ENCODE measurements at regions not wholly inside any gene's neighbourhood (a gene's known extent, or its start where the extent isn't known, plus 50 kb on each side); places are given as distances from the start of the nearest gene placed in this dataset.

DNA sequence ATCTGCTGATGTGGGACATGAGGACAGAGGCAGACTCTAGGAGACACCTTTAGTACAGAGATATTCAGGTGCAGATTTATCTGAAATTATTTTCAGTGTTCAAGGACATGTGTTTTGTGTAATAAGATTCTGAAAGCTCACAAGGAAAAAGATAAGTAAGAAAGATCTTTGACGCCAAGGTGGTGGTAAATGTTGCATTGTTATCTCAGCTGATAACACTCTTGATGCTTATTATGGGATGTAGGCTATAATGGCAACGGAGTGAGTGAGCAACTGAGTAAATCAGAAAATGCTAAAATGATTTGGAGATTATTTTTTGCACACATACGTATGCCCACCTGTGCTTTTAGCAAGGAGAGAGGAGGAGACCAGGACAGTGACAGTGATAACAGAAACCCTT lies 510.9 kb downstream of the KLF12 start:
- no peak for DNase-seq (ENCODE audit: low spot score)

DNA sequence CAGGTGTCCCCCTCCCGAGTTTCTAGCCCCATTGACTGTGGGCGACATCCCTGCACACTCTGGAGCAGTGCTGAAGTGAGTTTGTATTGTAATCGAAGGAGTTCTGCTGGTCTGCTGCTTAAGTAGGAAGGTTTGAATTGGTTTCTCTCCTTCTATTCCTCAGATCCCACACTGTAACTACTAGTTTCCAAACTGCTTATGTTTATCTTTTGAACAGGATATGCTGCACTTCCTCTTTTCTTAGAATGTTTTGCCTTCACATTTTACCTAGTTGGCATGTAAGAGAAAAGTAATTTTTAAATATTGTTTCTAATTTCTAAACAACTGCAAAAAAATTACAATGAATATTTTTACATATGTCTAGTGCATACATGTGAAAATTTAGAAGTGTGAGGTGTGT lies 511.8 kb downstream of the KLF12 start:
- DNase-seq (ENCODE audit: low spot score) = no peak

DNA sequence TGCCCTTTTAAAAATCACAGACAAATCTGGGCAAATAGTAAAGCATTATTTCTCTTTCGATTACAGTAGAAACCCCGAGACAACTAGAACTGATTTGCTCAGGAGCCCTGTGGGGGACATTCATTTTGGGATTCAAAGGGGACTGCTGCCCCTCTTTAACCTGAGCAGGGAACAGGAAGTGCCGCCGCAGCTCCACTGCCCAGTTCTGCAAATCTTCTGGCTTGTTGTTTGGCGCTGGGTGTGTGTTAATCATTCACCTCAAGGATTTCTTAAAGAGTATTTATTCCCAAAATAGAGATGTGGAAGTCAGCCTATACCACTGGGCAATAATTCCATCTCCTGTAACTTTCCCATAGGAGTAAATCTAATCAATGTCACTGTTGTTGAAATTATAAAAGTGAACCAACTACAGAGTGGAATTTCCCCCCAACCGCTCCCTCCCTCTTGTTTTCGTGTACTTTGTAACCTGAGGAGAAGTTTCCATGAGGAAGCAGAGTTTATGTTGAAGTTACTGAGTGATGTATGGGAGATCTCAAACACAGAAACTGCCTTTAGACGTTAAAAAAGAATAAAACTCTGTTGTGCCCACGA lies 515.8 kb downstream of the KLF12 start:
- no peak for DNase-seq (ENCODE audit: low spot score)

DNA sequence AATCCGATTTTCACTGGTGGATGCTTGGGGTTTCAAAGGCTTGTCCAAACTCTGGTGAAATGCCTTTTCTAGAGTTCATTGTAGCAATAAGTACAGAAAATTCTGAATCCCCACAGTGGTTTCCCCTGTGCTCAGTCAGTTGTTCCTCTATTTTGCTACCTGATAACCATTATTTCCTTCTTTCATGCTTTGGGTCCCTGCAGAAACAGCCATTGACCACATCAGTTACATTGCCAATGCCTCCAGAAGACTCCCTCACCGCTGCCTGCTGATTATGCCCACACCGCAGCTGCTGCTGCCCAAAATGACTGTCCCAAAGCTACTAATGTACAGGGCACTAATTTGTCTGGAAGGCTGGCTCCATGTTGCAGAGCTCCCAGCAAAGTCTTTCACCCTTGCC lies 517.3 kb downstream of the KLF12 start:
- DNase-seq (ENCODE audit: low spot score) = no peak

DNA sequence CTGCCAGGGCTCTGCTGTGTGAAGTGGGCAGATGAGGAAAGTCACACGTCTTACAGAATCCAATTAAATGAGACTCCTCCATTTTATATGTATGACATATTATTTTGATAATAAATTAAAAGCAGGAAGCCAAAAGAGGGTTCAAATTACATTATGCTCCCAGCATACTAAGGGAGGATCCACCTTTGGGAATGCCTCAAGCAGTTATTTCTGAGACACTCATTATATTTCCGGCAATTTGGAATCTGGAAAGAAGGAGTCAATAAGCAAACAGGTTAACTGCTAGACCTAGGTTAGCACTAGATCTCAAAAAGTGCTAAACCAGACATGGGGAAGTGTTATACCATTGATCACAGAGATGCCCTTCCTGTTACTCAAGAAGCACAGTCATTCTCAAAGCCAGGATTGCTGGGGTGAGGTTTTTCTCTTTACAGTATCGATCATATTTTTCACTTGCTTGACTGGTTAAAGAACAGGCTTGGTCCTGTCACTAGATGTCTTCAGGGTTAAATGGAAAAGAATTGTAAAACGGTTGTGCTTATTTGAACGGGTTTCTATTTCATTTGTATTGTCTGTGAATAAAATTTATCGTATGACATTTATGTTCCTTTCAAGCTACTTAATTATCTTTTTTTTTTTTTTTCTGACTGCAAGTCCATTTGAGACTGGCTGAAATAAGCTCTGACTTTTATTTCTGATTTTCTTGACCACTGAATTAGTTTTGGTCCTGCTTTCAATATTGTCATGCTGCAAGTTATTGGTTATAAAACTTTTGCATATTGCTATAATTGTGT lies 523.2 kb downstream of the KLF12 start:
- DNase-seq (ENCODE audit: low spot score) = no peak

DNA sequence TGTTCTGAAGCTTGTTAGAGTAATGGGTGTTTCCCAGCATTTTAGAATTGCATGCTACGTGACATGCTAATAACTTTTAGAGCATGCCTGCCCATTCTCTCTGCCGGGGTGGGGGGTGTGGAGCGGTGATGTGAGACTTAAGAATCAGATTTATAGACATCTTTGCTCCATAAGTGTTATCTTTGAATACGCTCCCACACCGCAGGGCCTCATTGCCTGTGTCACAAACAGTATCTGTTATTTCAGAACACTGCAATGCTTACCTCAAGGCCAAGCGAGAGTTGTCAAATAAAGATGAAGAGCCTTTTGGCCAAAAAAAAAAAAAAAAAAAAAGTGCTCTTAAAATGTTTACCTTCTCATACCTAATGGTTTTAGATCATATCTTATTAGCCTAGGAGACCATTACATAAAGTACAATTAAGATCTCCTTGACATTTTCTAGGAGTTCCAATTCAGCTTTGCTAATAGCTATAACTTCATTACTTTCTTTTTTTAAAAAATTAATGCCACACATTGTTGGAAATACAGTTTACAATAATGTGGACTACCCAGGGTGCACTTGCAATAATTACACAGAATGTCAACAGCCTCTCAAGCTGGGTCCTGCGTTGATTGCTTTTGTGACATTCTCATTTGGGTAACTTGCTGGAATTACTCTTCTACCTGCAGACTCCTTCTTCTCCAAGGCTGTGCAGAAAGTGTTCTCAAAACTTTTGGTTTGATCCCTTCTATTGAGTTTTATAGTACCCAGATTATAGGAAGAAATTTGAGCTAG lies 525.3 kb downstream of the KLF12 start:
- DNase-seq (ENCODE audit: low spot score) = no peak

DNA sequence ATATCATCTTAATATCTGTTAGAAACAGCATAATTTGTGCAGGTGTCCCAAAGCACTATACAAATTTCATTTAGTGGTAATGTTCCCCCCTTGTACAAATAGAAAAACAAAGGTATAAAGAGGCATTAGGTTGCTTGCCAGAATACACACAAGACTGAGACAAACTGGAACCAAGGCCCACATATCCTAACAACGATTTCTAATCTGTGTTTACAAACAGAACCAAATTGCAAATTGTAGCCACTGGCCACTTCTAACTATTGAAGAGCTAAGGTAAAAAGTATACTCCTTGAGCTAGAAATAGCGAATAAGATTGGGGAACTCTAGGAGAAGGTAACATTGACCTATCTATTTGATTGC lies 526.1 kb downstream of the KLF12 start:
- no peak for DNase-seq (ENCODE audit: low spot score)

DNA sequence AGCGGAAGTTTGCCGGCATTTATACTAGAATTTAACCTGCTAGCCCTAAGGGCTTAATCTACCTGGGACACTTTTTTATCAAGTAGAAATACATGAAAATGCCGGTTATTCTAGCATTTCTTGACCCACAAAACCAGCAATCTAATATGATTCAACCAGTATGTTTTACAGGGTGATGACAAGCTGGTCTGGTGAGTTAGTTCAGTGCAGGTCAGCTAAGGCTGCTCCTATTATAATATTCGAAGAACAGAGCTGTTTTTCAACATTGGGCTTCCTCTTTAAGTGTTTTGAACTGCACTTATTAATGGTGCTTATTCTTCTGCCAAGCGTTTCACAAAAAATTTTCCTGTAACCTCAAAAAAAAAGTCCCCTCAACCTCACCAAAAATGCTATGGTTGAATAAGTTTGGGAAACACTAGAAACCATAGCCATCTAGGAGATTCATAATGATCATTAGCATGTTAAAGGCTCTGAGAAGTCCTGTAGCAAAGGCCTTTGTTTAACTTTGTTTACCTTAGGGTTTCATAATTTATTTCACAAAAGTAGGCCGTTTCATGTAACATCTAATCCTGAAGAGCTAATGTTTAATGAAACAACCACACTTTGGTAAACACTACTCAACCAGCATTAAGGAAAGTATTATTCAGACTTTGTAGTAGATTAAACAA lies 526.6 kb downstream of the KLF12 start:
- no peak for DNase-seq (ENCODE audit: low spot score)

DNA sequence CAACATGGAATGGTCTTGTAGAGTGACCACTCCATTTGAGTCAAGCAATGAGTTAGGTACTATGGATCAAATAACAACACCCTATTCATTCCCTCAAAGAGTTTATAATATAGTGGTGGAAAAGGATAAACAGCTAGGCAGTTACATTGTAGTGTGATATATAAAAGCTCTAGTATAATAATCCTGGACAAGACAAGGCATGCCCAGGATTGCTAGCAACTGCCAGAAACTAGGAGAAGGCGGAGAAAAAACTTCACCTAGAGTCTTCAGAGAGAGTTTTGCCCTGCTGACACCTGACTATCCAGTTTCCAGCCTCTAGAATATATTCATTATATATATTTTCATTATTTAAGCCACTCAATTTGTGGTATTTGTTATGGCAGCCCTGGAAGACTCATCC lies 530.6 kb downstream of the KLF12 start:
- no peak for DNase-seq (ENCODE audit: low spot score)

DNA sequence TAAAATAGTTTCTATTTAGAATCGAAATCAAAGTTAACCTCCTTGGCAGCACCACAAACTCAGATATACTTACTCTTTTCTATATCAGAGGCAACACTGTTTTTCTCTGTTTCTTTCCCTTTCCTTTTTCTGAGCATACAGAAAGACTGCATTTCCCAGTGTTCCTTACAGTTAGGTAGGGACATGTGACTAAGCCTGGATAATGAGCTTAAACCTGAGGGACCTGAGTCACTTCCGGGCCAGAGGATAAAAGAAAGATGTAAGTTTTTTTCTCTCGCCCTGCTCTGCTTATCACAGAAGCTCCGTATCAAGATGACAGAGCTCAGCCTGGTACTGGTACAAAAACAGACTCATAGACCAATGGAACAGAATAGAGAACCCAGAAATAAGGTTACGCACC lies 531.9 kb downstream of the KLF12 start:
- no peak for DNase-seq (ENCODE audit: low spot score)

DNA sequence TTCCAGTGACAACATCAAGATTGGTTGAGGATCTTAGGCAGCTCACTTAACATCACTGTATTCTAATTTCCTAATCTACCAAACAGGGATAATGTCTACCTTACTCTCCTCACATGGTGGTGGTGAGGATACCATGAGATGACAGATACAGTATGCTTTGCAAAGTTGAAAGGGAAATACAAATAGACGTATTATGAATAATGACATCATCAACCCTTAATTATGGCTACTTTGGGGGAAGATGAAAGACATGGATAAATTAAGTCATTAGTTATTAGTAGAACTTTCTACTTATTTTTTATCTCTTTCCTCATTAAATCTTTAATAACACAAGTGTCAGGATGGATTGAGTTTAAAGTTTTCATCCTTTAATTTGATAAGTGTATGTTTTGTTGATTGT lies 532.5 kb downstream of the KLF12 start:
- DNase-seq (ENCODE audit: low spot score) = no peak

DNA sequence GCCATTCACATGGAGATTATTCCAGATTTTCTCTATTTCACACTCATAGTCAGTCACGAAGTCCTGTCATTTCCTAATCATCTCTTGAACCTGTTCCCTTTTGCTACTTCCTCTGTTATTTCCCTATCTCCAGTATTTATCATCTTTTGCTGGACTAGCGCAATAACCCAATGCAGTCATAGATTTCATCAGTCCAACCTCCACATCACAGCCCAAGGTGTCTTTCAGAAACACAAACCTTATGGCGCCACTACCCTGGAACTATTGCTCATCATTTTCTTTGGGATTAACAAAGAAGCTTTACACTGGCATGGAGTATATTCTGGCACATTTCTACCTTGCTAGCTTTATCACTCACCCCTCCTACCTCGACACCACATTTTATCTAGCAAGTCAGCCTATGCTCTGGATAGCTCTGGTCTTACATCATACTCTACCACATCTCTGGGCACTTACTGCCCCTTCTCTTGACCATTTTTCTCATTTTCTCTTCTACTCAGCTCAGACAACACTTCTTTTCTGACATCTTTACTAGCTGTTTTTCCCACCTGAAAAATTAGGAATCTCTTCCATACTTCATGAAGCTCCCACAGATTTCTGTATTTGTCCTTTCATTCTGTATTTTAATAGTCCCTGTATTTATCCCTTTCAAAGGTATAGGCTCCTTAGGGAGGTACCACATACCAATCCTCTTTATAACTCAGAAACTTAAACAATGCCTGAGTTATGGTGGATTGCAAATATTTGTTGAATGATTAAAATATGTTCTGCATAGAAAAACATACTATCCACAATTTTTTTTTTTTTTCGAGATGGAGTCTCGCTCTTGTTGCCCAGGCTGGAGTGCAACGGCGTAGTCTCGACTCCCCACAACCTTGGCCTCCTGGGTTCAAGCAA lies 534.7 kb downstream of the KLF12 start:
- no peak for DNase-seq (ENCODE audit: low spot score)

DNA sequence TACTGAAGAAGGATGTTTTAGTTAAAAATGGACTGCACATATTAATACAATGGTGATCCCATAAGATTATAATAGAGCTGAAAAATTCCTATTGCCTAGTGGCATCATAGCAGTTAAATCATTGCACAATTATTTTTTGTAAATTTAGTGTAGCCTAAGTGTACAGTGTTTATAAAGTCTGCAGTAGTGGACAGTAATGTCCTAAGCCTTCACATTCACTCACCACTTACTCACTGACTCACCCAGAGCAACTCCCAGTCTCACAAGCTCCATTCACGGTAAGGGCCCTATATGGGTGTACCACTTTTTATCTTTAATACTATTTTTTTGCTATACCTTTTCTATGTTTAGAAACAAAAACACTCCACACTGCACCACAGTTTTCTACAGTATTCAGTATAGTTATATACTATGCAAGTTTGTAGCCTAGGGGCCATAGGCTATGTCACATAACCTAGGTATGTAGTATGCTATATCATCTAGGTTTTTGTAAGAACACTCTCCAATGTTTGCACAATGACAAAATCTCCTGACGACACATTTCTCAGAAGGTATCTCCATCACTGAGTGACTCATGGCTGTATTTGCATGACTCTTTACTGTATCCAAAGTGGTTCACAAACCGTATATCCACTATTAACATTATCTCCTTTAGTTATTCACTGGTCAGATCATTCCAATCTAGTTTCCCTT lies 536.0 kb downstream of the KLF12 start:
- no peak for DNase-seq (ENCODE audit: low spot score)

DNA sequence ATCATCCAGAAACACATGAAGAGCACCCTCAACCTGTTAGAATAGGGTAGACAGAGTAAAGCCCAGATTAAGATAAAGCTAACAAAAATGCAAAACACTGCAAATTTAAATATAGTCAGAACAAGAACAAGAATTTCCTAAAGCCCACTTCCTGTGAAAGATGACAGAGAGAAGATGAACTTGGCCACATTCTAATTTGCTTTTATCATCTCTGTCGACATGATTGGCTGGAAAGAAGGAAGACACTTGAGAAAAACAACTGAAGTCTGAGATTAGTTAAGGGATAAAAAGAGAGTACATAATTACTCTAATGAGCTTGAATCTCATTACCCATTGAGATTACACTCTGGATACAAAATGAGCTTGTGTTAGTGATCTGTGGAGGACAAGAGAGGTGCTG lies 537.6 kb downstream of the KLF5 start:
- no peak for DNase-seq (ENCODE audit: low spot score)

DNA sequence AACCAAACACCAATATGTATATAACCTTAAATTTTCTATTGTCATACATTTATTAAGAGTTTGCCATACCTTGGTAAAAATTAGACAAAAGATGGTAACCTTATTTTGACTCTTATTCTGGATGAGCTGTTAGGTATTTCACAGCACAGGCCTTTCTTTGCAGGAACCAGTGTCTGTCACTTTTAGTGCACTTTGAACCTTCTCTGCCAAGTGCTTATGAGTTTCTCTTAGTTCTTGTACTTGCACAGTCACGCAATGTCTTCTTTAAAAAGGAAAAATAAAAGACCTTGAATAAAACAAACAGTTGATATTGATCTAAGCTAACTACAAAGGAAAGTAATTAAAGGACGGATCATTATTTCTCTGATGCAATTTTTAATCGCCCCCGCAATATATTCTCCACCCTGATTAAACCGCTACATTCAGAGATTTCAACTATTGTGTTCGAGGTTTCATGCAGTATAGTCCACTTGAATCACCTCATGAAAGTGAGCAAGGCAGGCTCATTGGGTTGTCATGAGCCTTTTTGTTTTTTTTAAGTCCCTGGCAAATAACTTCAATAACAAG lies 534.5 kb downstream of the KLF5 start:
- DNase-seq (ENCODE audit: low spot score) = no peak

DNA sequence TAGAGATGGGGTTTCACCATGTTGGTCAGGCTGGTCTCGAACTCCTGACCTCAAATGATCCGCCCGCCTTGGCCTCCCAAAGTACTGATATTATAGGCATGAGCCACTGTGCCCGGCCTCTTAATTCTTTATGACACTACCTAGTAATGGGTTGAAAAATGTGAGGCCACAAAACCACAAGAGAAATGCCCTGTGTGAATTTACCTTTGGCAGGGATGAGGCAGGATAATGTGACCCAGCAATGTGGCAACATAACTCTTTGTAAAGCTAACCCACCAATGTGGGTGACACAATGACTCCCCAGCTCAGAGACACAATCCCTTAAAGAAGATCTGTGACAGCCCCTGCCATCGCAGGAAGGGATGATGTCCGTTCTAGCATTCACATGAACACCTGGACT lies 533.1 kb downstream of the KLF5 start:
- DNase-seq (ENCODE audit: low spot score) = no peak

DNA sequence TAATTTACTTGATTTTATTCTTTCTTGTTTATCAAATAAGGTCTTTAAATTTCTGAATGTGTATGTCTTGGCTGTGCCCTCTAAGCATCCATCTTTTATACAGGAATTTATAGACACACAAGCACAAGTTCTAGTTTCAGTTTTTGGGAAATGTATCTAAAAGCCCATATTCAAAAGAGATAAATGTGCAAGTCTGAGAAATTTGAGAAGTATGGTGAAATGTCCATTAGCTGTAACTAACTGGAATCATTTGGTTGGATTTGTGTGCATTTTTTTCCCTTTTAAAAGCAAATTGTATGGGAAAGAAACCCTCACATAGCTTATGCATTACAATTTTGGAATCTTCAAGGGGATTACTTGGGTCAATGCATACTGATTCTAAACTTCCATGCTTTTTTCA lies 532.0 kb downstream of the KLF5 start:
- no peak for DNase-seq (ENCODE audit: low spot score)

DNA sequence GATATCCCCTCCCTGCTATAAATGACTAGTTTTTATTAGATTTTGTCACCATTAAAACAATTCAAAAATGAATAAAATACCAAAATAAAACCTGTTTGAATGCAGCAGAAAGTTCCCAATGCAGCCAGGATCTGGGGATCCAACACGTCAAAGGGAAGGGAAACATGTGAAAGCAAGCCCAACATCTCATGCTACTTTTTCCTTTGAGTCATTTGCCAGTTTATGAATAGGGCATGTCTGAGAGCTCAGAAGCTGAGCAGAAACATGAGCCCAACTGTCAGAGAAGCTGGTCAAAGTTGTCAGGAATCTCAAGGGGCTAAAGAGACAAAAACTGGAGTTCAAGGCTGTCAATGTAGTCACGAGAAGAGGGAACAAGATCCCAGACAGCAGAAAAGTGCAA lies 526.4 kb downstream of the KLF5 start:
- no peak for DNase-seq (ENCODE audit: low spot score)

DNA sequence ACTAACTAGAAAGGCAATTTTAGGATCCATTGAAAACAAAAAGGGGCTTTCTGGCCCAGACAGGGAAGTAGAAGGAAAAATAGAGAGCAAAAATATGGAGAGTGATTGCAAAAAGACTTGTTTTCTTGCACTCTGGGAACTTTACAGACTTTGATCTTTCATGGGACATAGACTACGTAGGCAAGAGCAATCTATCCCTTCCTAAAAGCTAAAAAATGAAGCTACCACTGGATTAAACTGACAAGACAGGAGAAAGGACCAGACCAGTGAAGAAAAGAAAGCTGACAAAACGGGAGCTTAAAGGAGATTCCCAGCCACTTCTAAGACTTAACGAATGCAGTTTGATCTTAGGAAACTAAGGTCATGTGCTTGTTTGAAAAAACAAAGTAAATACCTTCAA lies 524.5 kb downstream of the KLF5 start:
- DNase-seq (ENCODE audit: low spot score) = no peak

DNA sequence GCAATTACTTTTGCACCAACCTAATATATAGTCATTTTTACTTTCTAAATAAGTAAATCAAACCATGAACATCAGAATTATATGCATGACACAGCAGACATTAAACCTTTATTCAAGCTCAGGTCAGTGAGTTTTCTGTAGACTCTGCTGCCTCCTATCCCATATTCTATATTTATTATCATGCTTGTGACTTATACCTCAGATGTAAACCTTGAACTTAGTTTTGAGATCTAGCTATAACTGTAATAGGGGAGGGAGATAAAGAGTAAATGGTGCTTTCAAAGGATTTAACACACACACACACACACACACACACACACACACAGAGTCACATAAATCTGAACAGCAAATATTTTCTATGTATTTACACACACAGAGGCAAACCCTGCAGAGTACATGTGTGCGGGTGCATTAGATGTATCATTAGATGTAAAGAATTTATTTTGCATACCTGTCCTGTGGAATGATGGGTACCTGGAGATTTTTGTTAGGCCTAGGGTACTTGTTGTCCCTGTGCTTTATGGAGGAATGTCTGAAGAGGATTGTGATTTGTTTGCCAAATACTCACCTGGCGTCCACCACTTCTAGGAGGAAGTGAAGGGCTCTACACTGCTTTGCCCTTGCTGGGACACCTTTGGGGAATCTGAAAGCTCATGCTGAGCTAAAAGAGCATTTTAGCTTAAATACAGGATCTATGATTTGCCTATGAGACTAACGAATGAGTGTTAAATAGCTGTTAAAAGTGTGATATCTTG lies 521.9 kb downstream of the KLF5 start:
- DNase-seq (ENCODE audit: low spot score) = no peak
